Glutamatergic neuron (in vitro differentiated cells): ENCODE measurements at regions not wholly inside any gene's neighbourhood (a gene's known extent, or its start where the extent isn't known, plus 50 kb on each side); places are given as distances from the start of the nearest gene placed in this dataset.

ENCODE experiments used
- DNase-seq: peaks from one replicate; pipeline ENCODE4 v3.0.0; 2022
- H3K27ac Mint-ChIP-seq: one replicate; pipeline ENCODE4 v1.8.0; 2020; ENCODE audit warnings: mild to moderate bottlenecking, mixed read lengths, inconsistent platforms; ENCODE audit not compliant: unreplicated experiment
- H3K27me3 Mint-ChIP-seq: one replicate; pipeline ENCODE4 v1.8.0; 2020; ENCODE audit warnings: mild to moderate bottlenecking, moderate library complexity, mixed read lengths, inconsistent platforms; ENCODE audit not compliant: unreplicated experiment
- H3K36me3 Mint-ChIP-seq: one replicate; pipeline ENCODE4 v1.8.0; 2020; ENCODE audit warnings: mild to moderate bottlenecking, mixed read lengths, inconsistent platforms; ENCODE audit not compliant: unreplicated experiment
- H3K4me1 Mint-ChIP-seq: one replicate; pipeline ENCODE4 v1.8.0; 2020; ENCODE audit warnings: mild to moderate bottlenecking, low read depth, mixed read lengths, inconsistent platforms; ENCODE audit not compliant: unreplicated experiment
- H3K4me3 Mint-ChIP-seq: one replicate; pipeline ENCODE4 v1.8.0; 2020; ENCODE audit warnings: mild to moderate bottlenecking, mixed read lengths, inconsistent platforms; ENCODE audit not compliant: unreplicated experiment
- H3K9me3 Mint-ChIP-seq: one replicate; pipeline ENCODE4 v1.8.0; 2020; ENCODE audit warnings: mild to moderate bottlenecking, moderate library complexity, mixed read lengths, inconsistent platforms; ENCODE audit not compliant: unreplicated experiment
- TF ChIP-seq, protein P1 (sequence below): fragments of 200-600 bp; sonication (generic); IDR thresholded peaks from one replicate; pipeline ENCODE4 v1.5.0; 2021; ENCODE audit not compliant: partially characterized antibody, unreplicated experiment

DNA sequence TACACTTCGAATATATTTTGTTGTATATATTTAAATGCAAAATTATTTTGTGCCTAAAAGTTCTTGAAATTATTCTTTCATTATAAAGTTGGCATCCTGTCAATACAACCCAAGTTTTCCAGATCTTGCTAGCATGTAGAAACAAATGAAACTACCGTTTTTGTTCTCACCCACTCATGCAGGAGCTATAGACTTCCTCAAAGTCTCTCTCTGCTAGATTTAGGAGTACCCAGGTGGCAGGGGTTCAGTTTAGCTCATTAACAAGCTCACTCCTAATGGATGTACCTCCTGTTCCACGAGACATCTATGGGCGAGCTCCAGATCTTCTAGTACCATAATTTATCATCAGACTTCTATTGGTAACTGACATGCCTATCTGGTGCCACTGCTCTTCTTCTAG, 390.2 kb upstream of the POU3F1 start:
- H3K27me3 Mint-ChIP-seq = no peaks in the 10 kb centered on the region
- peaks cover 2% of the 10 kb centered on the region for H3K9me3 Mint-ChIP-seq
- peaks cover 14% of the 10 kb centered on the region for H3K36me3 Mint-ChIP-seq
- no peaks in the 10 kb centered on the region for H3K4me1 Mint-ChIP-seq
- DNase-seq = no peak
- no peak overlapping the region for H3K27ac Mint-ChIP-seq
- H3K4me3 Mint-ChIP-seq = no peak overlapping the region
- TF ChIP-seq, protein P1, sequence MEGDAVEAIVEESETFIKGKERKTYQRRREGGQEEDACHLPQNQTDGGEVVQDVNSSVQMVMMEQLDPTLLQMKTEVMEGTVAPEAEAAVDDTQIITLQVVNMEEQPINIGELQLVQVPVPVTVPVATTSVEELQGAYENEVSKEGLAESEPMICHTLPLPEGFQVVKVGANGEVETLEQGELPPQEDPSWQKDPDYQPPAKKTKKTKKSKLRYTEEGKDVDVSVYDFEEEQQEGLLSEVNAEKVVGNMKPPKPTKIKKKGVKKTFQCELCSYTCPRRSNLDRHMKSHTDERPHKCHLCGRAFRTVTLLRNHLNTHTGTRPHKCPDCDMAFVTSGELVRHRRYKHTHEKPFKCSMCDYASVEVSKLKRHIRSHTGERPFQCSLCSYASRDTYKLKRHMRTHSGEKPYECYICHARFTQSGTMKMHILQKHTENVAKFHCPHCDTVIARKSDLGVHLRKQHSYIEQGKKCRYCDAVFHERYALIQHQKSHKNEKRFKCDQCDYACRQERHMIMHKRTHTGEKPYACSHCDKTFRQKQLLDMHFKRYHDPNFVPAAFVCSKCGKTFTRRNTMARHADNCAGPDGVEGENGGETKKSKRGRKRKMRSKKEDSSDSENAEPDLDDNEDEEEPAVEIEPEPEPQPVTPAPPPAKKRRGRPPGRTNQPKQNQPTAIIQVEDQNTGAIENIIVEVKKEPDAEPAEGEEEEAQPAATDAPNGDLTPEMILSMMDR = no peak

DNA sequence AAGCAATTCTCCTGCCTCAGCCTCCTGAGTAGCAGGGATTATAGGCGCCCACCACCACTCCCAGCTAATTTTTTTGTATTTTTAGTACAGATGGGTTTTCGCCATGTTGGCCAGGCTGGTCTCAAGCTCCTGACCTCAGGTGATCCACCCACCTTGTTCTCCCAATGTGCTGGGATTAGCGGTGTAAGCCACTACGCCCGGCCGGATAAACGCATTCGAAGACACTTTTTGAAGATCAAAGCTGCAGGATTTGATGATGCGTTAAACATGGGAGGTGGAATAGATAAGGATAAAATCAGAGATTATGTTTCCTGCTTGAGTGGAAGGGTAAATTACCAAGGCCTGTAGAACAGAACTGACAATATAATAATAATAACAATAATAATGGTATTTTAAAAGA, 389.4 kb upstream of the POU3F1 start:
- no peak for DNase-seq
- Mint-ChIP-seq H3K36me3 (peaks cover 8% of the 10 kb centered on the region), H3K27me3 (no peaks in the 10 kb centered on the region), H3K4me1 (no peaks in the 10 kb centered on the region), H3K4me3 (no peak overlapping the region), H3K27ac (no peak overlapping the region), H3K9me3 (no peaks in the 10 kb centered on the region)
- TF ChIP-seq, protein P1 = no peak

DNA sequence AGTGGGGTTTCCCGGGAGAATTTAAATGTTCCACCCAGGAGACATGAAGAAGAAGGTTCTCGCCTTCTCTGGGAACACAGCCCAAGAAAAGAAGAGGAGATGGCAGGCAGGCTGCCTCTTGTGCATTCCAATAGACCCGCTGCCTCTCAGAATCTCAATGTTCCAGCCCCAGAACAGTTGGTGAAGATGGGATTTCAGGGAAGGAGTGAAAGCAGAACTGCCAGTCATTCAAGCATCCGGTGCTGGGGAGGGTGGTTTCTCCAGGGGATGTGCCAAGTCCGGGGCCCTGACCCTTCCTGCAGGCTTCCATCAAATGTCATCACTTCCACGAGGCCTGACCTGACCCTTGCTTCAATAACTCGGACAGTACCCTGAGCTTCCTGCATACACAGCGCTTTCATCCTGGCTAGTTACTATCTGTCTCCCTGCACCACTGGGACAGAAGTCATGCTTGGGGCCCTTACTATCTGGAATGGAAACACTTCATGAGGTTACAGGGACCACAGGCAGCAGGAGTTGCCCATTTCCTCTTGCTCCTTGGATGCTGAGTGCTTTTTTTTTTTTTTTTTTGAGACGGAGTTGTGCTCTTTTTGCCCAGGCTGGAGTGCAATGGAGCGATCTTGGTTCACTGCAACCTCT, 386.6 kb upstream of the POU3F1 start:
- no peaks in the 10 kb centered on the region for H3K27me3 Mint-ChIP-seq
- H3K36me3 Mint-ChIP-seq = no peaks in the 10 kb centered on the region
- H3K4me1 Mint-ChIP-seq = no peaks in the 10 kb centered on the region
- no peak overlapping the region for H3K4me3 Mint-ChIP-seq
- TF ChIP-seq, protein P1 = no peak
- H3K9me3 Mint-ChIP-seq = no peaks in the 10 kb centered on the region
- DNase-seq = no peak
- H3K27ac Mint-ChIP-seq = no peak overlapping the region

DNA sequence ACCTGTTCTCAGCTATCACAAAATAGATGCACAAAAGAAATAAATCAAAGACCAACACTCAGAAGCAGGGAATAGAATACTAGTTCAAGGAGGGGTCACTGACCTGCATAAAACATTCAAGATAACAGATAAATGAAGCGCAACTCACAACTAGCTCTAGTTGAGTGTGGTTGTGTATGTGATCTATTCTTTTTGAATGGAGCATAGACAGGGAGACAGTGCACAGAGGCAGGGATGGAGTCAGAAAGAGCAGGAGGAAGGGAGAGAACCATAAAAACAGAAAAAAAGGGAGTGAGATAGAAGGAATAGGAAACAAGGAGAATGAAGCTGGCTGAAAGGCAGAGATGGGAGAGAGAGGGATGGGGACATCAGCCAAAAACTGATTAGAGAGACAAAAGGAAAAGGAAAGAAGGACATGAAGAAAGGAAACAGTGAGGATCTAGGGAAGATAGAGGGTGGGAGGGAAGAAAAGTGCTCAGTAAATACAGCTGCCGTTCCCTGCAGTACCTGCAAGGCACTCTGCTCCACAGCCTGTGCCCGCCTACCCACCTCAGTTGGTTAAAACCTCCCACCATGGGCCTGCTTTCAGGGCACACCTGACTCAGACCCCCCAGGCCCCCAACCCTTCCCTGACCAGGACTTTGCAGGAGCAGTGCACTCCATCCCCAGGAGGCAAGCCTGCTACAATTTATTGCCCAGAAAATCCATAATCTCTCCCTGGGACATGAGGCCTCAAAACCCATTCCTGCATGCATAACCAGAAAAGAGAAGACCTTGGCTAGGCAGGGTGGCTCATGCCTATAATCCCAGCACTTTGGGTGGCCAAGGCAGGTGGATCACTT, 385.2 kb upstream of the POU3F1 start:
- H3K27me3 Mint-ChIP-seq = no peaks in the 10 kb centered on the region
- no peak overlapping the region for H3K4me3 Mint-ChIP-seq
- H3K27ac Mint-ChIP-seq = no peak overlapping the region
- H3K36me3 Mint-ChIP-seq = no peaks in the 10 kb centered on the region
- TF ChIP-seq, protein P1 = no peak
- no peak for DNase-seq
- H3K9me3 Mint-ChIP-seq = no peaks in the 10 kb centered on the region
- no peaks in the 10 kb centered on the region for H3K4me1 Mint-ChIP-seq

DNA sequence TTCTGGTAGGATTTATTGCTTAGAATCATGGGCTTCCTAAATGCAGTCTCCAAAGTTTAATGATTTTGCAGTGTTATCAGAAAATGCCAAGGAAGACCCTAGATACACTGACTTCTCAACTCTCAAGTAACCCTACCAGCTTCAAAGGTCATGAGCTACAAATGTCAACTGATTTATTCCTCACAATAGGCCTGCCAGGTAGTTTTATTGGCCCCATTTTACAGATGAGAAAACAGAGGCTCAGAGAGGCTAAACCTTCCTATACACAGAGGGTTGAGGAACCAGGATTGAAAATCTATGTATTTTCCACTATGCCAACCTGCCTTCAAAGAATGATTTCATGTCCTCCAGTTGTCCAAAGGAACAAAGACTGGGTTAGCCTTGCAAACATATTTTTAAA, 384.4 kb upstream of the POU3F1 start:
- Mint-ChIP-seq H3K27me3 (peaks cover 4% of the 10 kb centered on the region), H3K9me3 (no peaks in the 10 kb centered on the region), H3K4me1 (no peaks in the 10 kb centered on the region), H3K27ac (no peak overlapping the region), H3K4me3 (no peak overlapping the region), H3K36me3 (no peaks in the 10 kb centered on the region)
- TF ChIP-seq, protein P1 = no peak
- DNase-seq = no peak
